ENCODE measurements at regions not wholly inside any gene's neighbourhood (a gene's known extent, or its start where the extent isn't known, plus 50 kb on each side); places are given as distances from the start of the nearest gene placed in this dataset.

DNA sequence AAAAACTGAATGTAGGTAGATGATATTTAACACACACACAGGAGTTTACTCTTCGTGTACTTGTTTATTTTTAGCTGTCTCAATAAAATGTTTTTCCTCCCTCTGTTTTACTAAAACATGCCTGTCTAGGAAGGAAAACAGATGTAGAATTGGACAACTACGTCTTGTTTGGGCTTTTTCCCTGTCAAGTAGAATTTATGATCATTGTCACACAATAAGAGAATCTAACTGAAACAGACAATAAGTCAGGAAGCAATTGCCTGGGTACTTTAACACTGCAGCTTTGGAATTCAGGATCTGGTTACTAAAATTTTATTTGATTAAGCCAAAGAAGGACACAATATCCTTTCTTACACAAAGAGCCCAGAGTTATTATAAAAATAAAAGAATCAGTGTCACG, 164.2 kb downstream of the ZDHHC21 start:
- no peak for TF ChIP-seq YY1 (IDR thresholded peaks at IDR 0.05; ENCODE audit: insufficient read depth, insufficient read length)
- TF ChIP-seq SUZ12 (IDR thresholded peaks at IDR 0.05; ENCODE audit: extremely low read depth, insufficient read depth, insufficient read length) = no peak
- no peak for TF ChIP-seq ZNF274 (IDR thresholded peaks at IDR 0.05; ENCODE audit: low read depth, low read length)
- DNase-seq (ENCODE audit: low read depth, low spot score) = no peak
- Histone ChIP-seq H3K36me3 (ENCODE audit: insufficient read depth, insufficient read length, low read length) (no peaks in the 10 kb centered on the region), H3K27me3 (ENCODE audit: insufficient read depth, insufficient read length) (no peaks in the 10 kb centered on the region), H3K4me1 (ENCODE audit: insufficient read depth, insufficient read length) (peaks cover 7% of the 10 kb centered on the region), H3K9ac (ENCODE audit: insufficient read length, low read depth) (no peak overlapping the region), H3K9me3 (ENCODE audit: insufficient read depth, low read length) (no peaks in the 10 kb centered on the region), H3K4me3 (ENCODE audit: insufficient read length, low read depth) (no peak overlapping the region)

DNA sequence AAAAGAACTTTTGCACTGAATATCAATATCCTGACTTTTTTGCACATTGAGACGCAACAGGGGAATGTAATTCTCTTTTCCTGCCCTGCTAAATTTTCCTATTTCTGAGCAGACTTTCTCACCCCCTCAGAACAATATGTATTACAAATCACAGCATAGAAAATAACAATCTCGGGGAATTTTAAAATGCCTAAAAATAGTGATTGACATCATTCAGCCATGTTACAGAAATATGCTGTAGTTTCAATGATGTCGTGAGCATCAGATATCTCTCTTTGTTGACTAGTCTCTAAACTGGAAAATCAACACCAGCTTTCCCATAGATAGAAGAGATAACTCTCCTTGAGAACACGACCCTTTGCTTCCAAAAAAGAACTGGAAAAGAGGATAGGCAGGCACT, 166.7 kb downstream of the ZDHHC21 start:
- H3K9ac ChIP-seq (ENCODE audit: insufficient read length, low read depth) = no peak overlapping the region
- H3K27me3 ChIP-seq (ENCODE audit: insufficient read depth, insufficient read length) = no peaks in the 10 kb centered on the region
- H3K9me3 ChIP-seq (ENCODE audit: insufficient read depth, low read length) = no peaks in the 10 kb centered on the region
- TF ChIP-seq YY1 (IDR thresholded peaks at IDR 0.05; ENCODE audit: insufficient read depth, insufficient read length) (no peak), SUZ12 (IDR thresholded peaks at IDR 0.05; ENCODE audit: extremely low read depth, insufficient read depth, insufficient read length) (no peak), ZNF274 (IDR thresholded peaks at IDR 0.05; ENCODE audit: low read depth, low read length) (no peak)
- no peak for DNase-seq (ENCODE audit: low read depth, low spot score)
- no peak overlapping the region for H3K4me3 ChIP-seq (ENCODE audit: insufficient read length, low read depth)
- no peaks in the 10 kb centered on the region for H3K4me1 ChIP-seq (ENCODE audit: insufficient read depth, insufficient read length)
- no peaks in the 10 kb centered on the region for H3K36me3 ChIP-seq (ENCODE audit: insufficient read depth, insufficient read length, low read length)

DNA sequence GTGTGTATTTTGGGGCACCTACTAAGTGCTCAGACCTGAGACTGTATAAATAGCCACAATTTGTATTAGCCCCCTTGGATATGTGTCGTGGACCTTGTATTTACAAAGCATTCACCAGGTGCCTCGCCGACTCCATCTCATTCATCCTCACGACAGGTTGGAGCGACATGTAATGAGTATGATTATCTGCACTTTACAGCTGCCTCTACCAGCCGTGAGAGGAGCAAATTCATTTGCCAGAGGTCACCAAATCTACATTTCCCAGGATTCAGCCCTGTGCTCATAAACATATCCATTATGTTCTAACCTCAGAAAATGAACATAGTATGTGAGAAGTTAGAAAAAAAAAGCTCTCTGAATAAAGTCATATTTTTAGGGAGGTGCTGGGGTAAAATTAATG, 167.4 kb downstream of the ZDHHC21 start:
- Histone ChIP-seq H3K9ac (ENCODE audit: insufficient read length, low read depth) (no peak overlapping the region), H3K27me3 (ENCODE audit: insufficient read depth, insufficient read length) (no peaks in the 10 kb centered on the region), H3K36me3 (ENCODE audit: insufficient read depth, insufficient read length, low read length) (no peaks in the 10 kb centered on the region), H3K4me1 (ENCODE audit: insufficient read depth, insufficient read length) (no peaks in the 10 kb centered on the region), H3K9me3 (ENCODE audit: insufficient read depth, low read length) (no peaks in the 10 kb centered on the region), H3K4me3 (ENCODE audit: insufficient read length, low read depth) (no peak overlapping the region)
- no peak for DNase-seq (ENCODE audit: low read depth, low spot score)
- TF ChIP-seq YY1 (IDR thresholded peaks at IDR 0.05; ENCODE audit: insufficient read depth, insufficient read length) (no peak), SUZ12 (IDR thresholded peaks at IDR 0.05; ENCODE audit: extremely low read depth, insufficient read depth, insufficient read length) (no peak), ZNF274 (IDR thresholded peaks at IDR 0.05; ENCODE audit: low read depth, low read length) (no peak)

DNA sequence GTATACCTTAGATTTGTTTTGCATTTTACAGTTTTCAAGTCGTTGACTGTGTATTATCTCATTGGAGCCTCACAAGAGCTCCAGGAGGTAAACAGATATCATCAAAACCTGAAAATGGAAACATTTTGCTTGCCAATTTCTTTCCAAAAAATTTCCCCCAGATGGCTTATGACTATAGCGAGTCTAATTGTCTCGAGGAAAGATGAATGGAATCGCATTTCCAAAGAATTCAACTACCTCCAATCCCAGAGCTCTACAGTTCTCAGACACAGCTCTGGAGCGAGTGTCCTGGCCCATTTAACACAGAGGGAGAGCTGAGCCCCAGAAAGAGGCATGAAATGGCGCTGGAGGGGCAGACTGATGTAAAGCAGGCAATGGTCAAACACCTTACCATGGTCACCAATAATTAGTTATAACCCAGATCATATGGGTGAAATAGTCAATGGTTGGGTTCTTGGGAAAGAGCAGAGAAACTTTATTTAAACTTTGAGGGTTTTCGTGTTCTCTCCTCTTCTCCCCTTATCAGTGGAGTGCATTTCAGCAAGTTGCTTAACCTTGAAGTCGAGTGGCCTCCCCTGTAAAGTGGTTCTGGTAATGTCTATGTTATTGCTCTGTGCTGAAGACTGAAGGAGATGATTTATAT, 168.2 kb downstream of the ZDHHC21 start:
- Histone ChIP-seq H3K9ac (ENCODE audit: insufficient read length, low read depth) (no peak overlapping the region), H3K36me3 (ENCODE audit: insufficient read depth, insufficient read length, low read length) (no peaks in the 10 kb centered on the region), H3K4me3 (ENCODE audit: insufficient read length, low read depth) (no peak overlapping the region), H3K4me1 (ENCODE audit: insufficient read depth, insufficient read length) (no peaks in the 10 kb centered on the region), H3K27me3 (ENCODE audit: insufficient read depth, insufficient read length) (no peaks in the 10 kb centered on the region), H3K9me3 (ENCODE audit: insufficient read depth, low read length) (no peaks in the 10 kb centered on the region)
- TF ChIP-seq YY1 (IDR thresholded peaks at IDR 0.05; ENCODE audit: insufficient read depth, insufficient read length) (no peak), ZNF274 (IDR thresholded peaks at IDR 0.05; ENCODE audit: low read depth, low read length) (no peak), SUZ12 (IDR thresholded peaks at IDR 0.05; ENCODE audit: extremely low read depth, insufficient read depth, insufficient read length) (no peak)
- no peak for DNase-seq (ENCODE audit: low read depth, low spot score)

DNA sequence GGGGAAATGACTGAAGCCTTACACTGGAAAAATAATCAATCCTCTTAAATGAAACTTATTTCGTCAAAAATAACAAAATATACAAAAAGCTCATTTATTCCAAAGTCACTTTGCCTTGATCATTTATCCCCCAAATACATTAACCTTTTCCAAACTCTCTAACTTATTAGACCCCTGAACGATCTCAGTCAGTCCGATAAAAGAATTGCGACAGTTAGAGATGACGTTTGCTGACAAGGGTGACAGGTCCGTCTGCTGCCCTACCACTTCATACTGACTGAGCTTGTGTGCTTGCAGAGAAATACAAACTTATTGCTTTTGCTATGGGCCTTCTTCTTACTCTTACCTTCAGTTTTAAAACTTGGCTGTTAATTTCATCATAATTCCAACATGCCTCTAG, 169.7 kb downstream of the ZDHHC21 start:
- Histone ChIP-seq H3K27me3 (ENCODE audit: insufficient read depth, insufficient read length) (no peaks in the 10 kb centered on the region), H3K9me3 (ENCODE audit: insufficient read depth, low read length) (no peaks in the 10 kb centered on the region), H3K36me3 (ENCODE audit: insufficient read depth, insufficient read length, low read length) (no peaks in the 10 kb centered on the region), H3K9ac (ENCODE audit: insufficient read length, low read depth) (no peak overlapping the region), H3K4me1 (ENCODE audit: insufficient read depth, insufficient read length) (no peaks in the 10 kb centered on the region), H3K4me3 (ENCODE audit: insufficient read length, low read depth) (no peak overlapping the region)
- DNase-seq (ENCODE audit: low read depth, low spot score) = no peak
- TF ChIP-seq ZNF274 (IDR thresholded peaks at IDR 0.05; ENCODE audit: low read depth, low read length) = no peak
- no peak for TF ChIP-seq SUZ12 (IDR thresholded peaks at IDR 0.05; ENCODE audit: extremely low read depth, insufficient read depth, insufficient read length)
- TF ChIP-seq YY1 (IDR thresholded peaks at IDR 0.05; ENCODE audit: insufficient read depth, insufficient read length) = no peak

DNA sequence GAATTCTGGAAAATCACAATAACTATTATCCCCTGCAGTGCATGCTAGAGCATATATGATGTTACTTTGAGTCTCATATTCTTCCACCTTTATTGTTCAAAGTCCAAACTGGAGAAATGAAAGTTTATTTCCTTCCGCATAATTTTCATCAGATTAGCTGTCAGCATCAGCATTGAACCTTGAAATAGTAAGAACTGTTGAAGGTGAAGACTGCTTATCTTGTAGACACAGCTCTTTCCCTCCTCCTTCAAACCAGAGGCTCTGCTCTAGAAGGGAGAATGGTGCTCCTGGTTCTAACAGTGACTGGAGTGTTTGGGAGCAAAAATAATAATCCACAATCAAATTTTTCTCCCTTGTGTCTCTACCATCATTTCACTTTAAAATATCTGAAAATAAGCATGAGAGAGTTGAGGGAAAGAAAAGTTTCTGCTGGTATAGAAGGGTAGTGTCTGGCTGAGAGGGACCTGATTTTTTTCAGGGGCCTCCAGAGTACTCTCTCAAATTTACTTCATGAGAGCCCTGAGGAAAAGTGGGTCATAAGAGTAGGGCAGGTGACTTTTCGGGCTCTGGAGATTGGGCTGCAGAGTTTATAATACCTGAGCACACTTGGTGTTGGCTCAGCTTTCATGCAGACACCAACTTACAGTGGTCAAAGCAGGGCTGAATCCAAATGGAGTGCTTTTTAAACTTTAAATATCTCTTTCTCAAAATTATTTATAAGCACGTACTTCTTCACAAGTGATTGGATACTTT, 170.4 kb downstream of the ZDHHC21 start:
- Histone ChIP-seq H3K4me3 (ENCODE audit: insufficient read length, low read depth) (no peak overlapping the region), H3K9me3 (ENCODE audit: insufficient read depth, low read length) (no peaks in the 10 kb centered on the region), H3K27me3 (ENCODE audit: insufficient read depth, insufficient read length) (no peaks in the 10 kb centered on the region), H3K36me3 (ENCODE audit: insufficient read depth, insufficient read length, low read length) (no peaks in the 10 kb centered on the region), H3K9ac (ENCODE audit: insufficient read length, low read depth) (no peak overlapping the region), H3K4me1 (ENCODE audit: insufficient read depth, insufficient read length) (no peaks in the 10 kb centered on the region)
- DNase-seq (ENCODE audit: low read depth, low spot score) = no peak
- no peak for TF ChIP-seq YY1 (IDR thresholded peaks at IDR 0.05; ENCODE audit: insufficient read depth, insufficient read length)
- TF ChIP-seq ZNF274 (IDR thresholded peaks at IDR 0.05; ENCODE audit: low read depth, low read length) = no peak
- no peak for TF ChIP-seq SUZ12 (IDR thresholded peaks at IDR 0.05; ENCODE audit: extremely low read depth, insufficient read depth, insufficient read length)

DNA sequence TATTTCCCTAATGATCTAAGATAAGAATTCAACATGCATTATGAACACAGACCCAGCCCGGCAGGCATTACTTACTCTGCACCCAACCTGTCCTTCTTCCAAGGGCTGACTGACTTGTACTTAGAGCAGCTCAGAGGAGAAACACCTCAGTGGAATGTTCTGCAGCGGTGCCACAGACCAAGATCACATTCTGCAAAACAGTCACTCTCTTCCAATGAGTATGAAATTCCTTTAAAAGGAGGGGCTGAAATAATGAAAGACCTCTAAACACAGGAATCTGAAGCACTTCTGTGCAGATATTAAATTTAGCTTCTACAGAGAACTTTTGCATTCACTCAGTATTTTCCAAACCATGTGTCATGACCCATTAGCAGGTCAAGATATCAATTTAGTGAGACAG, 172.9 kb downstream of the ZDHHC21 start:
- DNase-seq (ENCODE audit: low read depth, low spot score) = no peak
- TF ChIP-seq ZNF274 (IDR thresholded peaks at IDR 0.05; ENCODE audit: low read depth, low read length) (no peak), SUZ12 (IDR thresholded peaks at IDR 0.05; ENCODE audit: extremely low read depth, insufficient read depth, insufficient read length) (no peak), YY1 (IDR thresholded peaks at IDR 0.05; ENCODE audit: insufficient read depth, insufficient read length) (no peak)
- Histone ChIP-seq H3K4me3 (ENCODE audit: insufficient read length, low read depth) (no peak overlapping the region), H3K36me3 (ENCODE audit: insufficient read depth, insufficient read length, low read length) (no peaks in the 10 kb centered on the region), H3K27me3 (ENCODE audit: insufficient read depth, insufficient read length) (no peaks in the 10 kb centered on the region), H3K9ac (ENCODE audit: insufficient read length, low read depth) (no peak overlapping the region), H3K9me3 (ENCODE audit: insufficient read depth, low read length) (no peaks in the 10 kb centered on the region), H3K4me1 (ENCODE audit: insufficient read depth, insufficient read length) (peaks cover 2% of the 10 kb centered on the region)

All from NT2/D1 (cell line).